ENCODE measurements at regions not wholly inside any gene's neighbourhood (a gene's known extent, or its start where the extent isn't known, plus 50 kb on each side); places are given as distances from the start of the nearest gene placed in this dataset.

DNA sequence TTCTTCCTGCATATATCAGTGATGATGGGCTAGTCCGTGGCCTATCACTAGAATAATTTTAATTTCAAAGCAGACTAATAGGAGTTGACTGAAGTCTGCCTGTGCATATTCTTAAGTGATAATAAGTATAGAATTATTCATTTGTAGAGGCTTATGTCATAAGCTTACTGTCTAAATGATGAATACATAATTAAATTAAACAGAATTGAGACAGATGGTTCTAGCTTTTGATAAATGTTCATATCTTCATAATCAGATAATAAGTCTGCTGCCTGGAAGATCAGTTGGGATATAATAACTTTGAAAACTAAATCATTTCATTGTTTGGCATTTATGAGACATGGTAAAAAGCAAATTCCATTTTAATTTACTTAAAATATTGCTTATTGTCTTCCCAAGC lies 1175.6 kb downstream of the TECRL start:
- H3K27ac ChIP-seq (ENCODE audit: low read depth in 2 of 2, low read length in 1 of 2), result no peak overlapping the region
- no peaks in the 10 kb centered on the region for H3K4me1 ChIP-seq (ENCODE audit: control insufficient read depth in 1 of 2, insufficient read depth in 2 of 2, low read depth in 1 of 2, low read length in 1 of 2)
- no peaks in the 10 kb centered on the region for H3K27me3 ChIP-seq (ENCODE audit: insufficient read depth)
- no peak overlapping the region for H3K9ac ChIP-seq
- H3K4me2 ChIP-seq, result no peak overlapping the region
- TF ChIP-seq YY1 (IDR thresholded peaks at IDR 0.05; ENCODE audit: low read depth) (no peak), NRF1 (IDR thresholded peaks at IDR 0.05; ENCODE audit: low read depth, low read length) (no peak), RXRA (IDR thresholded peaks at IDR 0.05; ENCODE audit: borderline replicate concordance, low read depth) (no peak), EP300 (IDR thresholded peaks at IDR 0.05; ENCODE audit: borderline replicate concordance in 1 of 2, low read depth in 1 of 2, low read length in 1 of 2) (peak in 1 of 2 experiments; percentile 48; a peak in 1 of 4 replicates), JUND (IDR thresholded peaks at IDR 0.05) (no peak), GATA2 (CRISPR knock-in tag; IDR thresholded peaks at IDR 0.05) (peak; percentile 30; the same call in 1 of the 2 replicates), ELF1 (IDR thresholded peaks at IDR 0.05) (no peak)
- TF ChIP-seq, protein P1, sequence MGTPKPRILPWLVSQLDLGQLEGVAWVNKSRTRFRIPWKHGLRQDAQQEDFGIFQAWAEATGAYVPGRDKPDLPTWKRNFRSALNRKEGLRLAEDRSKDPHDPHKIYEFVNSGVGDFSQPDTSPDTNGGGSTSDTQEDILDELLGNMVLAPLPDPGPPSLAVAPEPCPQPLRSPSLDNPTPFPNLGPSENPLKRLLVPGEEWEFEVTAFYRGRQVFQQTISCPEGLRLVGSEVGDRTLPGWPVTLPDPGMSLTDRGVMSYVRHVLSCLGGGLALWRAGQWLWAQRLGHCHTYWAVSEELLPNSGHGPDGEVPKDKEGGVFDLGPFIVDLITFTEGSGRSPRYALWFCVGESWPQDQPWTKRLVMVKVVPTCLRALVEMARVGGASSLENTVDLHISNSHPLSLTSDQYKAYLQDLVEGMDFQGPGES (IDR thresholded peaks at IDR 0.05; ENCODE audit: low read depth, low read length), result no peak
- TF ChIP-seq, protein P2, sequence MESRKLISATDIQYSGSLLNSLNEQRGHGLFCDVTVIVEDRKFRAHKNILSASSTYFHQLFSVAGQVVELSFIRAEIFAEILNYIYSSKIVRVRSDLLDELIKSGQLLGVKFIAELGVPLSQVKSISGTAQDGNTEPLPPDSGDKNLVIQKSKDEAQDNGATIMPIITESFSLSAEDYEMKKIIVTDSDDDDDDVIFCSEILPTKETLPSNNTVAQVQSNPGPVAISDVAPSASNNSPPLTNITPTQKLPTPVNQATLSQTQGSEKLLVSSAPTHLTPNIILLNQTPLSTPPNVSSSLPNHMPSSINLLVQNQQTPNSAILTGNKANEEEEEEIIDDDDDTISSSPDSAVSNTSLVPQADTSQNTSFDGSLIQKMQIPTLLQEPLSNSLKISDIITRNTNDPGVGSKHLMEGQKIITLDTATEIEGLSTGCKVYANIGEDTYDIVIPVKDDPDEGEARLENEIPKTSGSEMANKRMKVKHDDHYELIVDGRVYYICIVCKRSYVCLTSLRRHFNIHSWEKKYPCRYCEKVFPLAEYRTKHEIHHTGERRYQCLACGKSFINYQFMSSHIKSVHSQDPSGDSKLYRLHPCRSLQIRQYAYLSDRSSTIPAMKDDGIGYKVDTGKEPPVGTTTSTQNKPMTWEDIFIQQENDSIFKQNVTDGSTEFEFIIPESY (IDR thresholded peaks at IDR 0.05; ENCODE audit: borderline replicate concordance, low read depth), result no peak
- no peak overlapping the region for H2AFZ ChIP-seq (ENCODE audit: low read depth)
- no peak for DNase-seq
- H4K20me1 ChIP-seq (ENCODE audit: insufficient read depth), result no peaks in the 10 kb centered on the region
- no peaks in the 10 kb centered on the region for H3K9me3 ChIP-seq
- no peaks in the 10 kb centered on the region for H3K9me2 ChIP-seq
- ChIA-PET CTCF (no interaction called here), POLR2A (no interaction called here)
- 3% methylated on average over 1 of the region's 1 CpG for WGBS (ENCODE audit: low lambda C conversion rate)
- H3K36me3 ChIP-seq (replicated peaks in 1 of 2; ENCODE audit: control insufficient read depth in 1 of 2, insufficient read depth in 2 of 2, low read length in 1 of 2), result no peaks in the 10 kb centered on the region
- no peaks in the 10 kb centered on the region for H3K79me2 ChIP-seq (ENCODE audit: insufficient read depth)
- no peaks in the 10 kb centered on the region for H3F3A ChIP-seq (replicated peaks; ENCODE audit: insufficient read depth)
- H3K4me3 ChIP-seq (ENCODE audit: low read depth in 2 of 2, low read length in 1 of 2), result no peak overlapping the region

DNA sequence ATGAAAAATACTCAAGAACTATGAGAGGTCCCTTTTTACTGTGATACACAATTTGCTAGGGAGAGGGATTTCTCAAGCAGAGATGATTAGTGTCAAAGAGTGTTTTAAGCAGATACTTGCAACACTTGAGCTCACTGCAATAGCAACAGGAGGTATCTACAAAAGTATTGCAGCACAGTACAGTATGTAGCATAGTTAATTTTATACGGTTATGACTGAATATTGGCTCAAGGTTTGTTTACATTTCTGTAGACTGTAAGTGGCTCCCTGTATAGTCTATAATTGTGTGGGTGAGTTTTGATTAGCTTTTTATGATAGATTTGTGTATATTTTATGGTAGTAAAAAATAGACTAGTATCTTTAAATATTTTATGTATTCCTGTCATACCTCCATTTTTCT lies 1177.2 kb downstream of the TECRL start:
- no peak overlapping the region for H3K27ac ChIP-seq (ENCODE audit: low read depth in 2 of 2, low read length in 1 of 2)
- H4K20me1 ChIP-seq (ENCODE audit: insufficient read depth), result no peaks in the 10 kb centered on the region
- no peak overlapping the region for H3K4me2 ChIP-seq
- DNase-seq, result no peak
- H3K4me3 ChIP-seq (ENCODE audit: low read depth in 2 of 2, low read length in 1 of 2), result no peak overlapping the region
- TF ChIP-seq TCF12 (IDR thresholded peaks at IDR 0.05), result no peak
- no peak for TF ChIP-seq FOXJ3 (CRISPR knock-in tag; IDR thresholded peaks at IDR 0.05)
- TF ChIP-seq EP300 (IDR thresholded peaks at IDR 0.05; ENCODE audit: borderline replicate concordance in 1 of 2, low read depth in 1 of 2, low read length in 1 of 2), result no peak
- H3K9me3 ChIP-seq, result no peaks in the 10 kb centered on the region
- POLR2A ChIA-PET, result no interaction called here
- 50% methylated on average over 1 of the region's 1 CpG for WGBS (ENCODE audit: low lambda C conversion rate)
- no peaks in the 10 kb centered on the region for H3K4me1 ChIP-seq (ENCODE audit: control insufficient read depth in 1 of 2, insufficient read depth in 2 of 2, low read depth in 1 of 2, low read length in 1 of 2)
- no peaks in the 10 kb centered on the region for H3K36me3 ChIP-seq (replicated peaks in 1 of 2; ENCODE audit: control insufficient read depth in 1 of 2, insufficient read depth in 2 of 2, low read length in 1 of 2)
- no peak overlapping the region for H2AFZ ChIP-seq (ENCODE audit: low read depth)
- no peaks in the 10 kb centered on the region for H3K79me2 ChIP-seq (ENCODE audit: insufficient read depth)
- H3K9ac ChIP-seq, result no peak overlapping the region
- H3K27me3 ChIP-seq (ENCODE audit: insufficient read depth), result no peaks in the 10 kb centered on the region
- CTCF ChIA-PET, result no interaction called here
- H3K9me2 ChIP-seq, result no peaks in the 10 kb centered on the region
- H3F3A ChIP-seq (replicated peaks; ENCODE audit: insufficient read depth), result no peaks in the 10 kb centered on the region
